ENCODE measurements at regions not wholly inside any gene's neighbourhood (a gene's known extent, or its start where the extent isn't known, plus 50 kb on each side); places are given as distances from the start of the nearest gene placed in this dataset.

- TF ChIP-seq POLR2A (IDR thresholded peaks at IDR 0.05) = no peak
- peak in 2 of 3 donors; percentile 26 to 64 for TF ChIP-seq POLR2AphosphoS5 (IDR thresholded peaks at IDR 0.05)
- TF ChIP-seq CTCF (IDR thresholded peaks at IDR 0.05) = no peak
Observed at GRCh38 chr3:95923496-95924210, 890.7 kb upstream of the EPHA6 start.

All from transverse colon (tissue), 4 donors.